AG04449 (cell line): ENCODE measurements at regions not wholly inside any gene's neighbourhood (a gene's known extent, or its start where the extent isn't known, plus 50 kb on each side); places are given as distances from the start of the nearest gene placed in this dataset.

Experiments
- CTCF ChIA-PET: fragments of 350-600 bp; formaldehyde crosslinking; extraction: SDS; loops from one replicate; lab custom pipeline; 2021; ENCODE audit warnings: antibody characterized with exemption; lab: Yijun Ruan, JAX
- POLR2A ChIA-PET: fragments of 400-600, 350-600 bp; formaldehyde crosslinking; extraction: SDS; loops from one replicate; lab custom pipeline; 2020; ENCODE audit warnings: antibody characterized with exemption, inconsistent platforms; lab: Yijun Ruan, JAX
- DNase-seq: peaks from one replicate; pipeline ENCODE4 v3.0.0-alpha.2; 2010; ENCODE audit warnings: low read depth, low spot score
- H3K4me3 ChIP-seq: 2 replicates; pipeline ENCODE4 v1.5.1; 2011; ENCODE audit warnings: low read depth, mild to moderate bottlenecking, control low read depth, low read length
- CTCF ChIP-seq: IDR thresholded peaks from one replicate; pipeline ENCODE4 v1.5.1; 2011; ENCODE audit warnings: mild to moderate bottlenecking, moderate library complexity, low read length, control low read depth, inconsistent platforms; ENCODE audit not compliant: insufficient read depth; ENCODE audit errors: missing control alignments

DNA sequence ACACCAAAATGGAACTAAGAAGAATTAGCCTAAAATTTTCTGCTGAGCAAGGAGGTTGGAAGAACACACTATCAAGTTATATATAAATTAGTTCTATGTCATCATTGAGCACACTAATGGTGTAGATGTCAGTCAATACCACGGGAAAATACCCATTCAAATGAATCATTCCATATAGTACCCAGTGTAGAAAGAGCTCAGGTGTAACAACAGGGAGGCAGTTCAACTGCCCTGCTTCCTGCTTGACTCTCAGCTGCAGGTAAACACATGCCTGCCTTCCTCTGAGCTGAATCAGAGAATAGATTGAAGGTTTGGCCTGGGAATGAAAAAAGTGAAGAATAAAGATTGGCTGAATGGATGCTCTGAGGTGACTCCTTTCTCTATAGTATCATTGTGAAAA is 1088.0 kb downstream of the AGBL1 start:
- no peak overlapping the region for H3K4me3 ChIP-seq
- ChIA-PET CTCF (interaction anchor here (0.8 kb wide), 1 partner anchor 13 kb away, joined by 3 read pairs; no protein-coding TSS in a partner anchor), POLR2A (no interaction called here)
- no peak for TF ChIP-seq CTCF
- no peak for DNase-seq

DNA sequence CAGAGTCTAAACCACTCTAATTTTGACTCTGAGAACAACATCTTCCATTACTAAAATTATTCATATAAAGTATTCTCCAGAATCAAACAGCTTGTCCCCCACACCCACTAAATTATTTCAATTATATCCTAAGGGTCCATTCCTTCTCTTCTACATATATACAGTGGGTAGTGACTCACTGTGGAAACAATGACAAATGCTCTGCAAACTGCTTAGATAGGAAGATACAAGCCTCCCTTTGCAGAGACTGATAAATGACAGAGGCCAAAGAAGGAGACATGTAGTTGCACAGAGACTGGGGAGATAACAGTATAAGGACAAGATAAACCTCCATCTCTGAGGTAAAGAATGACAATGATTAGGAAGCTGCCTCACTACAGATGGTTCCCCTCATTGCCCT is 1087.4 kb downstream of the AGBL1 start:
- ChIA-PET POLR2A (no interaction called here), CTCF (no interaction called here)
- TF ChIP-seq CTCF: no peak
- H3K4me3 ChIP-seq: no peak overlapping the region
- DNase-seq: no peak

- no peak for TF ChIP-seq CTCF
- ChIA-PET CTCF (interaction anchor here (0.9 kb wide), 1 partner anchor 9 kb away, joined by 3 read pairs; no protein-coding TSS in a partner anchor), POLR2A (interaction anchor here (0.9 kb wide), 1 partner anchor 10 kb away, joined by 3 read pairs; no protein-coding TSS in a partner anchor)
- H3K4me3 ChIP-seq: no peak overlapping the region
- peak; percentile 5 for DNase-seq
These were observed 1076.1 kb downstream of the AGBL1 start for GRCh38 chr15:87155771-87156170.

DNA sequence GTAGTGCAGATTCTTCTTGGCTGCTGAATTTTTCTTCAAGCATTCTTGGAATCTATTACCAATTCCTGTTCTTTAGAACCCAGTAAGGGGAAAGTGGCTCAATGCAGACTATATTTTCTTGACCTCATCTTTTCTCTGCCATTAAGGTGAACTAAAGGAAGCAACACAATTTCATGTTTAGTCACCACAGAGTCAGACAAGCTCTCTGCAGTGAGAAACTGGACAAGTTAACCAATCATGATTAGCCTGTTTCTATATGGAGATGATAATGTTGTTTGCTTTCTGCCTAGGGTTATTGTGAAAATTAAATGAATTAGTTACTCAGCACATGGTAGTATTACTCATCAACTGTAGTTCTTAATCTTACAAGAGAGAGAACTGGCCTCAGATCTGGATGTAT is 1075.1 kb downstream of the AGBL1 start:
- CTCF ChIA-PET: interaction anchor here (1.0 to 1.4 kb wide), 2 partner anchors 9 to 13 kb away, joined by 3 read pairs; no protein-coding TSS in a partner anchor
- POLR2A ChIA-PET: no interaction called here
- DNase-seq: peak; percentile 88
- no peak for TF ChIP-seq CTCF
- no peak overlapping the region for H3K4me3 ChIP-seq

- DNase-seq: no peak
- ChIA-PET POLR2A (interaction anchor here (0.6 kb wide), 1 partner anchor 1218 kb away, joined by 3 read pairs; no protein-coding TSS in a partner anchor), CTCF (no interaction called here)
- H3K4me3 ChIP-seq: no peak overlapping the region
- TF ChIP-seq CTCF: no peak
These were observed 1071.6 kb downstream of the AGBL1 start for GRCh38 chr15:87151202-87151748.

DNA sequence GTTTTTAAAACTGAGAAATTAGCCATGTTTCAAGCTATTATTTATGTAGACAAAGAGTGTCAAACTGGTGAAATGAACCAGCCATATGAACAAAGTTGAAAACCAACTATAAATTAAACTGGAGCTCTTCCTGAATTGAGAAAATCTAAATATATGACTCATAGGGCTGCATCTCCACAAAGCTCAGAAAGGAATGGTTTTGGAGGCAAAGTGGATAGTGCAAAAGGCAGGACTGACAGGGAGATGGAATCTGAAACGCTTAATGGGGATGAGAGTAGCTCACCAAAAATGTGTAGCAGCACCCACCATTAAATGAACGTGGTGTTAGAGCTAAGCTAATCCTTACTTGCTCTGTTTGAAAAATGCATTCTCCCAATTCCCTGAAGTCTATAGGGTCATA is 1066.0 kb downstream of the AGBL1 start:
- TF ChIP-seq CTCF: no peak
- POLR2A ChIA-PET: interaction anchor here (1.0 kb wide), 1 partner anchor 10 kb away, joined by 3 read pairs; no protein-coding TSS in a partner anchor
- CTCF ChIA-PET: interaction anchor here (0.5 to 0.9 kb wide), 2 partner anchors 8 to 115 kb away, joined by 3 read pairs; no protein-coding TSS in a partner anchor
- no peak overlapping the region for H3K4me3 ChIP-seq
- DNase-seq: no peak
